ENCODE measurements at regions not wholly inside any gene's neighbourhood (a gene's known extent, or its start where the extent isn't known, plus 50 kb on each side); places are given as distances from the start of the nearest gene placed in this dataset.
A peak's percentile ranks its signal among the peaks of the same experiment; 100 is the strongest.

DNA sequence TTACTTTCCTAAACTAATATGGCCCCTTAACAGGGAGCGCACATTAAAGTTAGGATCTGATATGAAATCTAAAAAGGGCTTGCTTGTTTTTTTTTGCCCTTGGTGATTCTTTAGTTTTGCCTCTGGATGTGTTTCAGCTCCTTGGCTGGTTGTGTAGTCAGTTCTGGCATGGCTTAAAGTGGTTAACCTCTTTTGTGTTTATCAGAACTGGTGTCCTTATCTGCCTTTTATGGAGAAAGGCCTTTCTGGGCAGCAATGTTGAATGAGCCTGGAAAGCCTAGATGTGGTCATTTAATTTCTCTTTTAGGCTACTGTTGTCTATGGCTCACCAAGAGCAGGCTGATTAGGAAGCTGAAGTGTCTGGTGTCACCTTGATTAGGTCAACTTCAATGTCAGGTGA lies 254.5 kb upstream of the ROPN1 start:
- intact Hi-C loops (cut with micrococcal nuclease) (no loop called here), dilution Hi-C loops (cut with MboI; ENCODE audit: extremely low pct_ligation_motif_present, low sequenced_read_pairs) (no loop called here)
- Histone ChIP-seq H3K4me2 (ENCODE audit: insufficient read depth, low read length) (no peak overlapping the region), H3K36me3 (ENCODE audit: control insufficient read depth in 2 of 2, extremely low read depth in 1 of 2, insufficient read depth in 2 of 2, low read length in 2 of 2) (no peaks in the 10 kb centered on the region), H3K27ac (ENCODE audit: insufficient read depth, low read depth, low read length) (no peak overlapping the region), H3K4me1 (ENCODE audit: control insufficient read depth, extremely low read depth, insufficient read depth, low read length) (peaks cover 27% of the 10 kb centered on the region), H3K27me3 (ENCODE audit: control insufficient read depth in 2 of 2, insufficient read depth in 2 of 2, low read length in 2 of 2) (no peaks in the 10 kb centered on the region), H2AFZ (ENCODE audit: low read depth, low read length) (no peak overlapping the region), H3K9ac (replicated peaks; ENCODE audit: extremely low read depth, insufficient read depth, low read length) (no peak overlapping the region), H3K79me2 (ENCODE audit: control insufficient read depth, insufficient read depth, low read length) (no peaks in the 10 kb centered on the region), H3K4me3 (replicated peaks in 1 of 3; ENCODE audit: insufficient read depth in 1 of 3, low read depth in 1 of 3, low read length in 3 of 3) (no peak overlapping the region), H3K9me1 (replicated peaks; ENCODE audit: control insufficient read depth, extremely low read depth, insufficient read depth, low read length) (no peaks in the 10 kb centered on the region), H4K20me1 (replicated peaks; ENCODE audit: control insufficient read depth, extremely low read depth, insufficient read depth, low read length) (no peaks in the 10 kb centered on the region), H3K9me3 (replicated peaks; ENCODE audit: control insufficient read depth, insufficient read depth, low read length) (no peaks in the 10 kb centered on the region)
- ChIA-PET POLR2A (no interaction called here), CTCF (interaction anchor here (0.9 to 1.6 kb wide), 14 partner anchors 11 to 232 kb away, joined by 3 to 8 read pairs (median 3); partner anchors contain the start of gene KALRN)
- no TSS peak for BruUV-seq (replicated peaks)
- no peak for TF ChIP-seq EZH2 (IDR thresholded peaks at IDR 0.05; ENCODE audit: borderline replicate concordance, low read depth, low read length, severe bottlenecking)
- TF ChIP-seq MYC (IDR thresholded peaks at IDR 0.05; ENCODE audit: low read depth, low read length) = no peak
- FAIRE-seq = no peak
- DNase-seq (ENCODE audit: low read depth, low spot score) = no peak

DNA sequence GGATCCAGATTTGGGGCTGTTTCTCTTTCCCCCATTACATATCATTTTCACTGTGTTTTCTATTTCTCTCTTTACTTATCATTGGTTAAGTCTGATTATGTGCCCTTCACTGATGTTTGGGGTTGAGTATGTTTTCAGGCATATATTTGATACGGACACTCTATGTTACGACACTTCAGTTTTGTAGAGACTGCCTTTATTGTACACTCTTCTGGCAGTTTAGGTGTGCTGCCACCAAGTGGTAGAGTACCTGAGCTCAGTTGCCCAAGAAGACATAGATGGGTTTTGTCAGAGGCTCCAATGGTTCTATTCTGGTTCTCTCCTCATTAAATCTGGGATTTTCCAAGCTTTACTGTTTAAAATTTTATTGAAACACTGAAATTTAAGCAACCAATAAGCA lies 255.0 kb upstream of the ROPN1 start:
- CTCF ChIA-PET = interaction anchor here (0.6 to 1.6 kb wide), 18 partner anchors 9 to 232 kb away, joined by 3 to 8 read pairs (median 3); partner anchors contain the start of gene KALRN
- Histone ChIP-seq H4K20me1 (replicated peaks; ENCODE audit: control insufficient read depth, extremely low read depth, insufficient read depth, low read length) (no peaks in the 10 kb centered on the region), H3K9me3 (replicated peaks; ENCODE audit: control insufficient read depth, insufficient read depth, low read length) (no peaks in the 10 kb centered on the region), H3K79me2 (ENCODE audit: control insufficient read depth, insufficient read depth, low read length) (no peaks in the 10 kb centered on the region), H3K4me3 (replicated peaks in 1 of 3; ENCODE audit: insufficient read depth in 1 of 3, low read depth in 1 of 3, low read length in 3 of 3) (no peak overlapping the region), H3K36me3 (ENCODE audit: control insufficient read depth in 2 of 2, extremely low read depth in 1 of 2, insufficient read depth in 2 of 2, low read length in 2 of 2) (no peaks in the 10 kb centered on the region), H3K9ac (replicated peaks; ENCODE audit: extremely low read depth, insufficient read depth, low read length) (no peak overlapping the region), H3K4me2 (ENCODE audit: insufficient read depth, low read length) (no peak overlapping the region), H3K27me3 (ENCODE audit: control insufficient read depth in 2 of 2, insufficient read depth in 2 of 2, low read length in 2 of 2) (no peaks in the 10 kb centered on the region), H3K9me1 (replicated peaks; ENCODE audit: control insufficient read depth, extremely low read depth, insufficient read depth, low read length) (no peaks in the 10 kb centered on the region), H3K27ac (ENCODE audit: insufficient read depth, low read depth, low read length) (no peak overlapping the region), H3K4me1 (ENCODE audit: control insufficient read depth, extremely low read depth, insufficient read depth, low read length) (peaks cover 27% of the 10 kb centered on the region), H2AFZ (ENCODE audit: low read depth, low read length) (no peak overlapping the region)
- intact Hi-C loops (cut with micrococcal nuclease) = no loop called here
- DNase-seq (ENCODE audit: low read depth, low spot score) (peak; percentile 26), FAIRE-seq (peak; percentile 64)
- dilution Hi-C loops (cut with MboI; ENCODE audit: extremely low pct_ligation_motif_present, low sequenced_read_pairs) = no loop called here
- POLR2A ChIA-PET = no interaction called here
- TF ChIP-seq CTCF (IDR thresholded peaks at IDR 0.05; ENCODE audit: extremely low read depth in 1 of 2, insufficient read depth in 1 of 2, low read depth in 1 of 2, low read length in 2 of 2) = peak; percentile 29 to 39
- no peak for TF ChIP-seq MAX (IDR thresholded peaks at IDR 0.05; ENCODE audit: insufficient read depth, insufficient read length)
- no peak for TF ChIP-seq FOS (IDR thresholded peaks at IDR 0.05; ENCODE audit: borderline replicate concordance, insufficient read depth, low read length)
- no TSS peak for BruUV-seq (replicated peaks)
